H7 (cell line): ENCODE measurements at regions not wholly inside any gene's neighbourhood (a gene's known extent, or its start where the extent isn't known, plus 50 kb on each side); places are given as distances from the start of the nearest gene placed in this dataset.
"Not testable (repeated sequence)": the region's sequence is repeated elsewhere in the genome, so short reads cannot be mapped to it uniquely, and the experiment has no call there.

Experiments
- DNase-seq: peaks from one replicate; pipeline ENCODE4 v3.0.0; 2012
- H3K27me3 ChIP-seq: 2 replicates; pipeline ENCODE4 v1.6.0; 2011; ENCODE audit warnings: mild to moderate bottlenecking, low read length; ENCODE audit not compliant: control insufficient read depth, insufficient read depth
- H3K36me3 ChIP-seq: replicated peaks from 2 replicates; pipeline ENCODE4 v1.5.1; 2011; ENCODE audit warnings: low read length; ENCODE audit not compliant: control insufficient read depth, insufficient read depth
- H3K4me3 ChIP-seq: 2 replicates; pipeline ENCODE4 v1.5.1; 2011; ENCODE audit warnings: low read depth, mild to moderate bottlenecking, control low read depth, low read length, moderate library complexity; ENCODE audit not compliant: insufficient read depth

- DNase-seq: no peak
Observed at GRCh38 chr16:59046335-59046734, 312.2 kb upstream of the GOT2 start.

DNA sequence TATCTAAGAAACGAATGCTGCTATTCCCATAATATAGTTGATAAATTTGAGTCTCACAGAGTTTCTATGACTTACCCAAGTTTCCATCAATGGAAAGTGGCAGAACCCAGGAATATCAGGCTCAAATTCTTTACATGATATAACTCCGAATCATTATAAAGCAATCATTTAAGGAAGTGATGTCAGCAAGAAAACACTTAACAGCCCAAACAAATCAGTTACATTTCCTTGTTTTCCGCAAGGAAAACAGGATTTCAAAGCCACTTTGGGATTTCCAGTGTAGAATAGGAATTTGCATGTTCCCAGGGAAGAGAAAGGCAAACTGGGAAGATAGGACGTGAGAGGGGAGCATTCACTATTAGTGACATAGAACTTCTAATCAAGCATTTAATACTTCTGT lies 311.4 kb upstream of the GOT2 start:
- no peaks in the 10 kb centered on the region for H3K36me3 ChIP-seq

More at GRCh38 chr16:59046335-59046734, 312.2 kb upstream of the GOT2 start:
- H3K27me3 ChIP-seq: no peaks in the 10 kb centered on the region
- no peak overlapping the region for H3K4me3 ChIP-seq
- H3K36me3 ChIP-seq: no peaks in the 10 kb centered on the region

GRCh38 chr16:59044616-59045015 lies 310.5 kb upstream of the GOT2 start:
- Histone ChIP-seq H3K36me3 (no peaks in the 10 kb centered on the region), H3K27me3 (no peaks in the 10 kb centered on the region), H3K4me3 (no peak overlapping the region)
- DNase-seq: no peak

More for the DNA sequence above, 311.4 kb upstream of the GOT2 start:
- Histone ChIP-seq H3K4me3 (no peak overlapping the region), H3K27me3 (no peaks in the 10 kb centered on the region)
- no peak for DNase-seq

DNA sequence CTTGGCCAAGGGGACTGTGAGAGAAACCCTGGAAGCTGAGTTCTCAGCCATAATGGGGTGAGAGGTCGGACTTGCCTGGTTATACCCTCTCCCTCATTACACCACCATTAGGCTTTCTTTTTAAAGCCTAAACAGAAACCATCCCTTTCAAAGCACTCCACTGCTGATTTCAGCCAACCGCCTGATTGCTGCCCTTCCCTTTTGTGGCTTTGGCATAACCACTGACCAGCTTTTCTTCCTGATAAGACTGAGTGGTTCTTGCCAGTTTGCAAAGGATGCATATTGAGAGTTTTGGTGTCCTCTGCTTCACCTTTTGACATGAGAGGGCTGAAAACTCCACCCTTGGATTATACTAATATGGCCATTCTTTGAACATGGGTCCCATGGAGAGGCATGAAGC lies 308.2 kb upstream of the GOT2 start:
- H3K36me3 ChIP-seq: no peaks in the 10 kb centered on the region
- no peak for DNase-seq
- no peak overlapping the region for H3K4me3 ChIP-seq
- no peaks in the 10 kb centered on the region for H3K27me3 ChIP-seq

DNA sequence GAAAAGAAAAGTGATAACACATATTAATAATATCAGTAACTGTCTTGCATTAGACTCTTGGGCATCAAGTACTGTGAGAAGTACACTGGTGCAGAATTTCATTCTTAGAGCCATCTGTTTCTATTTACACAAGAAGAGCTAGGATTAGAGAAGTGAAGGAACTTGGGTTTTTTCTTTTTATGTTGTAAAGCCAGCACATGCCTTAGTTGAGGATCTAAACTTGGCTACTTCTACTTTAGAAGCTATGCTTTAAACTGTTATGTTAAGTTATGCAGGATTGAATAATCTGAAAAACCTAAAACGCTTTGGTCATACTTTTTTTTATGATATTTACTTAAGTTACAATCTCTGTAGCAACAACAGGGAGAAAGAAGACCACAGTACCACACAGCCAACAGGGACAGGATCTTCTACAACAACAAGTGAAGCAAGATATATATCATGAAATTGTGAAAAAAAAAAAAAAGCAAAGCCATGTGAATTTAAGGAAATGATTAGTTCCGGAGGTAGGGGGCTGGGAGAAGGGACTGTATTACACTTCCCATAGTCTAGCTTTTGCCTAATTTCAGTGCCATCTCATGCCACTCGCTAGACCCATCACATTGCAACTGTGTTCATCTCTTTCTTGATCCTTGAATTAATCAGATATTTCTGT lies 305.1 kb upstream of the GOT2 start:
- no peak for DNase-seq
- no peaks in the 10 kb centered on the region for H3K36me3 ChIP-seq
- H3K27me3 ChIP-seq: no peaks in the 10 kb centered on the region
- H3K4me3 ChIP-seq: no peak overlapping the region

GRCh38 chr16:59030923-59031485 lies 296.9 kb upstream of the GOT2 start:
- no peak for DNase-seq
- Histone ChIP-seq H3K36me3 (no peaks in the 10 kb centered on the region), H3K4me3 (no peak overlapping the region), H3K27me3 (no peaks in the 10 kb centered on the region)

GRCh38 chr16:59021751-59022150 lies 287.6 kb upstream of the GOT2 start:
- H3K27me3 ChIP-seq: no peaks in the 10 kb centered on the region
- H3K36me3 ChIP-seq: no peaks in the 10 kb centered on the region
- no peak for DNase-seq
- H3K4me3 ChIP-seq: no peak overlapping the region

DNA sequence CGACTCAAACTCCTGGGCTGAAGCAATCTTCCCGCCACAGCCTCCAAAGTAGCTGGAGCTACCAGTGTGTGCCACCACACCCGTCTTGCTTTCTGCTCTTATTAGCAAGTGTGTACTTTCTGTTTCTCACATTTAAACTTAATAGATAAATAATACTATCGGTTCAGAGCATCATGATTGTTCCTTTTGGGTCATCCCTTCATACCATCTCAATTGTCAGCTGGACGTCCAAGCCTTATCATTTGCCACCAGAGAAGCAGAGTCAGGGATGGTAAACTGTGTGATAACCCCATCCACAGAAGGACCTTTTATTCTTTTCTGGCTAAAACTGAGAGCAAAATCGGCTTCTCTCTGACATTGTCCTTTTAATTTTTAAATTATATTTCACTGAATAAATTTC lies 279.8 kb upstream of the GOT2 start:
- DNase-seq: no peak
- Histone ChIP-seq H3K4me3 (no peak overlapping the region), H3K27me3 (no peaks in the 10 kb centered on the region), H3K36me3 (no peaks in the 10 kb centered on the region)

- DNase-seq: no peak
- Histone ChIP-seq H3K4me3 (no peak overlapping the region), H3K36me3 (no peaks in the 10 kb centered on the region), H3K27me3 (no peaks in the 10 kb centered on the region)
Observed at GRCh38 chr16:58999762-59000161, 265.6 kb upstream of the GOT2 start.

DNA sequence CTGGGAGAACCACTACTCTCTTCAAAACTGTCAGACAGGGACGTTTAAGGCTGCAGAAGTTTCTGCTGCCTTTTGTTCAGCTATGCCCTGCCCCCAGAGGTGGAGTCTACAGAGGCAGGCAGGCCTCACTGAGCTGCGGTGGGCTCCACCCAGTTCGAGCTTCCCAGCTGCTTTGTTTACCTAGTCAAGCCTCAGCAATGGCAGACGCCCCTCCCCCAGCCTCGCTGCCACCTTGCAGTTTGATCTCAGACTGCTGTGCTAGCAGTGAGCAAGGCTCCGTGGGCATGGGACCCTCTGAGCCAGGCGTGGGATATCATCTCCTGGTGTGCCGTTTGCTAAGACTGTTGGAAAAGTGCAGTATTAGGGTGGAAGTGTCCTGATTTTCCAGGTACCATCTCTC lies 258.6 kb upstream of the GOT2 start:
- not testable (repeated sequence) for DNase-seq, H3K27me3 ChIP-seq, H3K36me3 ChIP-seq, H3K4me3 ChIP-seq

GRCh38 chr16:58983181-58983965 lies 249.3 kb upstream of the GOT2 start:
- H3K27me3 ChIP-seq: not testable (repeated sequence)
- H3K4me3 ChIP-seq: peak overlapping the region; percentile 18; the same call in 1 of the 2 replicates

DNA sequence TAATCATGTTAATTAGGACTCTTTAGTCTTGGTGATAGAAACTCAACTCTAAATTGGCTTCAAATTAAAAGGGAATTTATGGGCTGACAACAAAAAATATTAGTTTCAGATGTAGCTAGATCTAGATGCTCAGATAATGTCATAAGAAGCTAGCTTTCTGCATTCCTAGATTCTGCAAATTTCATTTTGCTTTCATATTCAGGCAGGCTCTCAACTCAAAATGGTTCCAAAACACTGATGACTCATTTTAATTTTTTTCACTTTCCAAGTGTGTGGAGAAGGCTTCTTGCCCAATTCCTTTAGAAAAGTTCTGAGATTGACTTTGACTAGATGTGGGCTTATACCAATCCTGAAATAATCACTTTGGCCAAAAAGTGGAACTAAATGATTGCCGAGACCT lies 236.7 kb upstream of the GOT2 start:
- Histone ChIP-seq H3K4me3 (no peak overlapping the region), H3K36me3 (no peaks in the 10 kb centered on the region), H3K27me3 (no peaks in the 10 kb centered on the region)
- no peak for DNase-seq

More at GRCh38 chr16:58983181-58983965, 249.3 kb upstream of the GOT2 start:
- not testable (repeated sequence) for H3K36me3 ChIP-seq, DNase-seq

DNA sequence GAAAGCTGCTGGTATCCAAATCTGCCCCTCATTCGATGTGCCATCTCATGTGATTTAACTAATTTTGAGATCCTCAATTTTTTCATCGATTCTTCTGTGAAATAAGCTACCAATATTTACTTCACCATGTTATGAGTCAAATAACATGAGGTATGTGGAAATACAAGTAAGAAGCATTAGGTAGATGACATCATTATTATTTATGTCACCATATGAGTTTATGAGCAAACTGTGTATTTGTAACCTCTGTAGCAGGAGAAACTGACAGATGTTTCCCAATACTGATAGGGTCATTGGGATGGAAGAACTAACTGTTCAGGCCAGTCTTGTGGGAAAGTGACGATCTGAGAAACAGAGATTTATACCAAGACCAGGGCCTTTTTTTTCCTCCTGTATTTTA lies 229.4 kb upstream of the GOT2 start:
- no peak overlapping the region for H3K4me3 ChIP-seq

GRCh38 chr16:58962811-58963210 lies 228.7 kb upstream of the GOT2 start:
- H3K36me3 ChIP-seq: no peaks in the 10 kb centered on the region
- DNase-seq: no peak
- H3K4me3 ChIP-seq: no peak overlapping the region
- no peaks in the 10 kb centered on the region for H3K27me3 ChIP-seq

More for the DNA sequence above, 229.4 kb upstream of the GOT2 start:
- Histone ChIP-seq H3K36me3 (no peaks in the 10 kb centered on the region), H3K27me3 (no peaks in the 10 kb centered on the region)
- no peak for DNase-seq

DNA sequence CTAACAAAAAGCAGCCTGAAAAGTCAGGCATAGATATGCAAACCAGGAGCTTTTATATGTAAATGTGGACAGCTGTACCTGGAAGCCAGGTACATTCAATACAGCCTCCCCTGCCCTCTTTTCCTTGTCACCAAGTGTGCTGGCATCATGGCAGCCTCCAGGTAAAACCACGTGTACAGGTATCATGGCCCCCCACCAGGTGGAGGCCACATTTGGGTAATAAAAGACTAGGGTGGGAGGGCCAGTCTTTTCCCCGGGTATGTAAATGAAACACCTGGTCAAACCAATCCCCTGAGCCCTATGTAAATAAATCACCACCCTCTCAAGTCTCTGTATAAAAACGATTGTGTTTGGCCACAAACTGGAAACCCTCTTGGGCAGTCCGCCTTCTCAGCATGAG lies 226.4 kb upstream of the GOT2 start:
- H3K36me3 ChIP-seq: no peaks in the 10 kb centered on the region
- H3K27me3 ChIP-seq: no peaks in the 10 kb centered on the region
- DNase-seq: peak; percentile 11
- H3K4me3 ChIP-seq: no peak overlapping the region
